Panc1 (cell line): ENCODE measurements at regions not wholly inside any gene's neighbourhood (a gene's known extent, or its start where the extent isn't known, plus 50 kb on each side); places are given as distances from the start of the nearest gene placed in this dataset.

ENCODE experiments used
- POLR2AphosphoS5 ChIP-seq: IDR thresholded peaks from 2 replicates; pipeline ENCODE4 v1.6.1; 2012; ENCODE audit warnings: mild to moderate bottlenecking, low read depth, low read length, moderate library complexity
- TF ChIP-seq, protein P1 (sequence below): fragments of 450-650 bp; IDR thresholded peaks from 2 replicates; pipeline ENCODE4 v1.5.1; 2017; ENCODE audit warnings: mild to moderate bottlenecking

- TF ChIP-seq, protein P1, sequence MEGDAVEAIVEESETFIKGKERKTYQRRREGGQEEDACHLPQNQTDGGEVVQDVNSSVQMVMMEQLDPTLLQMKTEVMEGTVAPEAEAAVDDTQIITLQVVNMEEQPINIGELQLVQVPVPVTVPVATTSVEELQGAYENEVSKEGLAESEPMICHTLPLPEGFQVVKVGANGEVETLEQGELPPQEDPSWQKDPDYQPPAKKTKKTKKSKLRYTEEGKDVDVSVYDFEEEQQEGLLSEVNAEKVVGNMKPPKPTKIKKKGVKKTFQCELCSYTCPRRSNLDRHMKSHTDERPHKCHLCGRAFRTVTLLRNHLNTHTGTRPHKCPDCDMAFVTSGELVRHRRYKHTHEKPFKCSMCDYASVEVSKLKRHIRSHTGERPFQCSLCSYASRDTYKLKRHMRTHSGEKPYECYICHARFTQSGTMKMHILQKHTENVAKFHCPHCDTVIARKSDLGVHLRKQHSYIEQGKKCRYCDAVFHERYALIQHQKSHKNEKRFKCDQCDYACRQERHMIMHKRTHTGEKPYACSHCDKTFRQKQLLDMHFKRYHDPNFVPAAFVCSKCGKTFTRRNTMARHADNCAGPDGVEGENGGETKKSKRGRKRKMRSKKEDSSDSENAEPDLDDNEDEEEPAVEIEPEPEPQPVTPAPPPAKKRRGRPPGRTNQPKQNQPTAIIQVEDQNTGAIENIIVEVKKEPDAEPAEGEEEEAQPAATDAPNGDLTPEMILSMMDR = no peak
- no peak for TF ChIP-seq POLR2AphosphoS5
Measured at GRCh38 chr15:94611656-94612055, 380.3 kb downstream of the MCTP2 start.
